HAP-1 (cell line): ENCODE measurements at regions not wholly inside any gene's neighbourhood (a gene's known extent, or its start where the extent isn't known, plus 50 kb on each side); places are given as distances from the start of the nearest gene placed in this dataset.

ENCODE experiments used
- DNase-seq, 2 experiments: peaks; one replicate each; pipeline ENCODE4 v3.0.0-alpha.2; 2016 to 2020; ENCODE audit warnings: low spot score in 2 of 2
- H3K27me3 ChIP-seq: fragments of 250-450 bp; sonication (Bioruptor Pico); 2 replicates; pipeline ENCODE4 v1.5.1; 2020; ENCODE audit warnings: low read depth, mild to moderate bottlenecking, moderate library complexity
- H3K36me3 ChIP-seq: fragments of 250-450 bp; sonication (Bioruptor Pico); replicated peaks from 2 replicates; pipeline ENCODE4 v1.5.1; 2020; ENCODE audit warnings: mild to moderate bottlenecking
- H3K4me1 ChIP-seq: fragments of 250-450 bp; sonication (Bioruptor Pico); 2 replicates; pipeline ENCODE4 v1.5.1; 2020; ENCODE audit warnings: mild to moderate bottlenecking
- H3K4me3 ChIP-seq: fragments of 250-450 bp; sonication (Bioruptor Pico); 2 replicates; pipeline ENCODE4 v1.5.1; 2020; ENCODE audit warnings: mild to moderate bottlenecking, moderate library complexity
- H3K9me3 ChIP-seq: fragments of 250-450 bp; sonication (Bioruptor Pico); 2 replicates; pipeline ENCODE4 v1.5.1; 2020; ENCODE audit warnings: mild to moderate bottlenecking, moderate library complexity
- in situ Hi-C: fragments of 300-500 bp; cut with MboI; formaldehyde crosslinking; loops from 3 replicates; pipeline ENCODE4 v1.14.3; 2020; ENCODE audit warnings: low sequenced_read_pairs, inconsistent platforms, mixed read lengths

DNA sequence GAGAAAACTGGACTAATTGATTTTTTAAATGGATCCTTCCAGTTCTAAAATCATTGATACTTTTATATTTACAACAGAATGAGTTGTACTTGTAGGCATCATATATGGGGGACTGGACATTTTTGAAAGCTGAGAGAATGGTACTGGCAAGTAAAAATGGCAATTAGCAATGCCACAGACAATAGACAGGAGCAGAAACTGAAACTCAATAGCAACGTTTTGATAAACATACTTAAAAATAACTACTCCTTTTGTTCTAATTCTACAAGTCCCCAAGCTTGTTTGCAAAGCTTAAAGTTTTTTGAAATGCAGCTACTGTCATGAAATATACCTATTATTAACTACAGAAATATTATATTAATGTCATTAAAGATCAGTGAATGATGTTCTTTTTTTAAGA, 52.8 kb upstream of the FBXL7 start:
- H3K9me3 ChIP-seq: no peaks in the 10 kb centered on the region
- DNase-seq: no peak
- no peaks in the 10 kb centered on the region for H3K4me1 ChIP-seq
- H3K27me3 ChIP-seq: peaks cover 3% of the 10 kb centered on the region; the same call in 1 of the 2 replicates
- in situ Hi-C loops: no loop called here
- H3K36me3 ChIP-seq: no peaks in the 10 kb centered on the region
- H3K4me3 ChIP-seq: no peak overlapping the region

DNA sequence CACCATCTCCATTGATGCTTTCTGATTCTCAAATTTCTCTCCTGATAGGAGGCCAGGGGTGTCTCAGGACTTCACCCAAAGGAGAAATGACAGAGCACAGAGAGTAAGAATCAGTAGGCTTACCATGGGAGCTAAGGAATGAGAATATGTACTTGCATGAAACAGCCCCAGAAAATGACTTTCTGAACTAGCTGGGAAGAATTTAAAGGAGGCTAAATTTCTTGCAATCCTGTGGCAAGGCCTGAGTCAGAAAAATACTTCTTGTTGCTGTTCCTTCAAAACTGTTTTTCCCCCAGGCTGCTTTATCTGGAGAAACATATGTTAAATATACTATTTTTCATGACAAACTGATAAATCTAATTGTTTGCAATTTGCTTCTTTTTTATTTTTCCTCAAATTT, 53.4 kb upstream of the FBXL7 start:
- no peaks in the 10 kb centered on the region for H3K9me3 ChIP-seq
- no peak overlapping the region for H3K4me3 ChIP-seq
- H3K4me1 ChIP-seq: no peaks in the 10 kb centered on the region
- no peak for DNase-seq
- peaks cover 3% of the 10 kb centered on the region; the same call in 1 of the 2 replicates for H3K27me3 ChIP-seq
- in situ Hi-C loops: no loop called here
- no peaks in the 10 kb centered on the region for H3K36me3 ChIP-seq

DNA sequence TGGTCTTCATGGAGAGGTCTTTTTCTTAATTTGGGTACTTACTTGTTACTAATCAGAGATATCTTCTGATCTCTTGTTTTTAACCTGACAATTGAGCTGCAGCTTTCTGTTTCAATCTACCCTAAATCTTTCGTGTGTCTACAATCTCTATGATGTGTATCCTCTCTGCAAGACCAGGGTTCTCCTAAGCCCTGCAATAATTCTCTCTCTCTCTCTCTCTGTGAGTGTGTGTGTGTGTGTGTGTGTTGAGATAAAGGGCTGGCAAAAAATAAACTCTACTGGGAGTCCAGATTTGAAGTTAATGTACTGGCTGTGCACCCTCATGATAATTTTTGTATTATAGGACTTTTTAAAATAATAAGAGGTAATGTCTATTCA, 57.8 kb upstream of the FBXL7 start:
- Histone ChIP-seq H3K4me1 (no peaks in the 10 kb centered on the region), H3K9me3 (no peaks in the 10 kb centered on the region), H3K27me3 (no peaks in the 10 kb centered on the region), H3K4me3 (no peak overlapping the region), H3K36me3 (no peaks in the 10 kb centered on the region)
- no peak for DNase-seq
- in situ Hi-C loops: no loop called here

DNA sequence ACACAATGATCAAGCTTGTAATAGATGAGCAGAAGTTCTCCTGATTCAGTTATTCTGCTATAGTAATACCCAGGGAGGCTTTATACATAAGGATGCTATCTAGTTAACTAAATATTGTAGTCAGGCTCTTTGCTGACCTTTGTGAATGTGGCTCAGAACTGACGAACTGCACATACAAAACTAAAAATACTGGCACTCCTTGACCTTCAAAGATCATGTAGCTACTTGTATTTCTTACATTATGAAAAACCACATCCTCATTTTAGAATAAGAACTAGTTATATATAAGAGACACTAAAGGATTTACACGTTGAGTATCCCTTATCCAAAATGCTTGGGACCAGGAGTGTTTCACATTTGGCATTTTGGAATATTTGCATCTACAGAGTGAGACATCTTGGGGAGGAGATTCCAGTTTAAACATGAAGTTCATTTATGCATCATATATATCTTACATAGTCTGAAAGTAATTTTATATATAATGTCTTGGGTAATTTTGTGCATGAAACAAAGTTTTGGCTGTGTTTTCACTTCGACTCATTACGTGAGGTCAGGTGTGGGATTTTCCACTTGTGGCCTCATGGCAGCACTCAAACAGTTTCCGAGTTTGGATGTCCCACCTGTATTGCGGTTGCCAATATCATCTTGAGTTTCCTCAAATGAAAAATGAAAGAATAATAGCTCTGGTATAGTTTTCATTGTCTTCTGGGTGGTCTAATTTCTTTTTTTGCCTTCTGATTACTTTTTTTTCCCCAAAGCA, 58.4 kb upstream of the FBXL7 start:
- Histone ChIP-seq H3K27me3 (no peaks in the 10 kb centered on the region), H3K4me3 (no peak overlapping the region), H3K4me1 (no peaks in the 10 kb centered on the region), H3K9me3 (no peaks in the 10 kb centered on the region), H3K36me3 (no peaks in the 10 kb centered on the region)
- DNase-seq: no peak
- in situ Hi-C loops: no loop called here

DNA sequence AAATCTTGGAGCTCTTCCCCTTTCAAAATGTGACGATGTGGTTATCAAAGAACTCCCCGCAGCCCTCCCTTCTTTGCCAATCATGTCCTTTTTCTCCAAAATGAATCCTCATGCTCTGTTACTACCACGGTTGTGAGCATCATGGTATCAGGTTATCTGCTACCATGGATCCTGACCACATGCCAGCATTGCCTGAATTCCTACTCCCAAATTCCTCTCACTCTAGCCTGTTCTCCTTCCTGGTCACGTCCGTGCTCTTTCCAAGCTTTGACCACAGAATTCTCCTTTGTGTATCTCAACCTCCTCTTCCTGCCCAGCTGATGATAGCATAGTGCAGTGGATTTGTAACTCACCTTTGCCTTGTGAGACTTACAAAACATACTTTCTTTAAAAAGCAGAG, 59.5 kb upstream of the FBXL7 start:
- Histone ChIP-seq H3K36me3 (no peaks in the 10 kb centered on the region), H3K9me3 (no peaks in the 10 kb centered on the region), H3K27me3 (no peaks in the 10 kb centered on the region), H3K4me1 (no peaks in the 10 kb centered on the region), H3K4me3 (no peak overlapping the region)
- in situ Hi-C loops: no loop called here
- no peak for DNase-seq

DNA sequence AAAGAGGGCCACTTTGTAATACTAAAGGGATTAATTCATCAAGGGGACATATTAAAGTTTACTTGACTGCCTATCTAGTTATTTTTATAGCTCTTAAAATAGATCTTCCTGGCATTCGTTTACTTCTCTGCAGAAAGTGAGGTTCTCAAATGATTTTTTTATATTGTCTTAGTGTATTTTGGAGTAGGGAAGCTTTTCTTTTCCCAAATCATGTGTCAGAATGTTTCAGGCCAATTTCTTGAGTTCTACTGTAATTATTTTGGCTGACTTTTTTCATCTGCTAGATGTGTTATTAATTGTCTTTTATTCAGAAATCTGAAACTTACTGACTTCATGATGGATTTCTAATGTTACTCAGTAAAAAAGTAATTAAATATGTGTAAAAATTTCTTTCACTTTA, 60.2 kb upstream of the FBXL7 start:
- no peaks in the 10 kb centered on the region for H3K27me3 ChIP-seq
- no peak for DNase-seq
- H3K9me3 ChIP-seq: no peaks in the 10 kb centered on the region
- H3K4me3 ChIP-seq: no peak overlapping the region
- H3K4me1 ChIP-seq: no peaks in the 10 kb centered on the region
- no peaks in the 10 kb centered on the region for H3K36me3 ChIP-seq
- in situ Hi-C loops: no loop called here

DNA sequence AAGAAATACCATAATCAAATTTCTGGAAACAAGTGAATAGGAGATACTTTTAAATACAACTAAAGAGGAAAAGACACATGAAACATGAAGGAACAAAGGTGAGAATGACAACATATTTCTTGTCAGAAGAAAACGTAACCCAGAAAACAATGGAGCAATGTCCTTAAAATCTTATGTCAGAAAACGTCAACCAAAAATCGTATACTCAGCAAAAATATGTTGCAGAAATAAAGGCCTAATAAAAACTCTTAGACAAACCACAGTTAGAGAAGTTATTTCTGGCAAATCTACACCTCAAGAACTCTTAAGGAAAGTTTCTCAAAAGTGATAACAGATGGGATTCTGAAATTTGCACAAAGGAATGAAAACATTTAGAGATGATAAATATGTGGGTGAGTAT, 66.3 kb upstream of the FBXL7 start:
- DNase-seq: no peak
- H3K36me3 ChIP-seq: no peaks in the 10 kb centered on the region
- in situ Hi-C loops: no loop called here
- H3K4me3 ChIP-seq: no peak overlapping the region
- no peaks in the 10 kb centered on the region for H3K27me3 ChIP-seq
- H3K9me3 ChIP-seq: no peaks in the 10 kb centered on the region
- no peaks in the 10 kb centered on the region for H3K4me1 ChIP-seq

DNA sequence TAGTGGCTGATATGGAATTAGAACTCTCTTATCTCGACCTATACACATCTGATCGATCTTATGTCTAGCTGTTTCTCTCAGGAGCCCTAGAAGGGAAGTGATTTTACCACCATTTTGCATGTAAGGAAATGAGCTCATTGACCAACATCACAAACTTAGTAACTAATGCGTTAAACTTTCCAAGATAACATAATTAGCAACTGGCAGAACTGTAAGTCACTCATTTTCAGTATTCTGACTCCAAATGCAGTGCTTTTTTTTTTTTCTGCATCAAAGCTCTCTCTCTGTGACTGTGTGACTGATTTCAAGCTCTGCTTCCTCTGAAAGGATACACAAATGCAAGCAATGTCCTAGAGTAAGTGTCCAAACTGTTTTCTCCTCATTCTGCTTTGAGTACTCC, 68.1 kb upstream of the FBXL7 start:
- Histone ChIP-seq H3K9me3 (no peaks in the 10 kb centered on the region), H3K4me3 (no peak overlapping the region), H3K36me3 (no peaks in the 10 kb centered on the region), H3K4me1 (no peaks in the 10 kb centered on the region), H3K27me3 (no peaks in the 10 kb centered on the region)
- no peak for DNase-seq
- in situ Hi-C loops: no loop called here

DNA sequence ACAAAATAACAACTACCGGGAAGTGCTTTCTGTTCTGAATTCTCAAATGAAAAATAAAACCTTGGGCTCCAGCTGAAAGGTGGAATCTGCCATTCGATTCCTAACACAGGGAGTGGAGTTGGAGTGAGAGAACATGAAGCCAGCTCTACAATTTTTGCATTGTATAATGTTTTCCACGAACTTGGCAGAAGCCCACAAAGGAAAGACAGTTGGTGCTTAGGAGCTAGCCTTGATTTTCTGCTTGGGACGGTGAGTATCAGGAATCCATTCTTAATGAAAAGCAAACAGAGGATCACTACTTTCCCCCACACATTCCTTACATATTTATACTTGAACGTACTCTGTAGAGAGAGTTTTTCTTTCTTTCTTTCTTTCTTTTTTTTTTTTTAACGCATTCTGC, 74.2 kb upstream of the FBXL7 start:
- DNase-seq: no peak
- Histone ChIP-seq H3K36me3 (no peaks in the 10 kb centered on the region; the same call in 1 of the 2 replicates), H3K4me3 (no peak overlapping the region), H3K27me3 (peaks cover 10% of the 10 kb centered on the region), H3K9me3 (no peaks in the 10 kb centered on the region), H3K4me1 (no peaks in the 10 kb centered on the region)
- in situ Hi-C loops: no loop called here

DNA sequence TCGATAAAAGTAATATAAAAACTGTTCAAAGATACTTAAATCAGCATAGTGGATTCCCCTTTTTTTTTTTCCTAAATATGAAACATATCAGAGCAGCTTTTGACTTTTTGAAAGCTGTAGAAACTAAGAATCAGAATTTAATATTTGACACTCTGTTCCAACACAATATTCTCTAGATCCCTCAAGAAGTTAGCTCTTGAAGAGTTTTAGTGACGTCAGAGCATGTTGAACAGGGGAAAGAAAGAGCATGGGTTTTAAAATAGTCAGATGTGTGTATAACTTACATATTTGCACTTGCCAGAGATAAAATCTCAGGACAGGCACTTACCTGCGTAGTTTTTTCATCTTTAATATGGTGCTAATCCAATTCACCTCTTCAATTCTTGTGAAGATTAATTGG, 75.2 kb upstream of the FBXL7 start:
- Histone ChIP-seq H3K27me3 (peaks cover 11% of the 10 kb centered on the region), H3K36me3 (no peaks in the 10 kb centered on the region; the same call in 1 of the 2 replicates), H3K4me1 (no peaks in the 10 kb centered on the region), H3K9me3 (no peaks in the 10 kb centered on the region), H3K4me3 (no peak overlapping the region)
- in situ Hi-C loops: no loop called here
- DNase-seq: no peak

DNA sequence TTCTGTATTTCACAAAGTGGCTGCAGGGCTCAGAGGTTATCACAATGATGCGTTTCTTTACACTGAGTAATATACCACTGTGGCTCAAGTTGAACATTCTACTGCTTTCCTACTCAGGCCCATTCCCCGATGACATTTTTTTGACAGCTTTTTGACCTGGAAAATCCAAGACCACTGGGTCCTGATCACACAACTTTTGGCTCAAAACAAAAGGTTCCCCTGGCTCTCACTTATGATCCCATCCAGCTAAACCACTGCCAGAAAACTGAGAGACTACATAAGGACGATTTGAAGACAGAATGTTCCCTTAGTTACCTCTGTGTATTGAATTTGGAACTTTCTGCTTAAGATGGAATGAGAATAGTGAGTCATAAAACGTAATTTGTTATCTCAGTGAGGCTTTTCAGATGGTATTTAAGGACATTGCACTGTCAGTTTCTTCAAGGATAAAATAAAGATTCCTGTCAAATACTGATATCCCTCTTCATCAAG, 78.0 kb upstream of the FBXL7 start:
- Histone ChIP-seq H3K27me3 (peaks cover 11% of the 10 kb centered on the region), H3K36me3 (no peaks in the 10 kb centered on the region; the same call in 1 of the 2 replicates), H3K9me3 (no peaks in the 10 kb centered on the region), H3K4me3 (no peak overlapping the region), H3K4me1 (no peaks in the 10 kb centered on the region)
- in situ Hi-C loops: no loop called here
- no peak for DNase-seq

DNA sequence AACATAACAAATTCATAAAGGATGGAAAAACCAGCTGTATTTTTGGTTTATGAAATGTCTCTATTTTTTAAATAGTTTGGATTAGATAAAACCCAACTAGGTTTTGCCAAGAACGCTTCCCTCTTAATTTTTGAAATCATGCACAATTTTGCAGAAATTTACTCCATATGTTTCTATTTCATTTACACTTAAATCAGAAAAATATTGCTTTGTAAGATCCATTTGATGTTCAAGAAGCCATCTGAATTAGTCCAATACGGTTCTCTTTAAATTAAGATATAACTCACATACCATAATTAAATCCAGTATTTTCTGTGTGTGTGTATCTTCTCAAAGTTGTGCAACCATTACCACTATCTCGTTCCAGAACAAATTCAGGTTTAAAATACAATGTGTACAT, 78.6 kb upstream of the FBXL7 start:
- in situ Hi-C loops: no loop called here
- Histone ChIP-seq H3K4me3 (no peak overlapping the region), H3K4me1 (no peaks in the 10 kb centered on the region), H3K36me3 (no peaks in the 10 kb centered on the region; the same call in 1 of the 2 replicates), H3K9me3 (no peaks in the 10 kb centered on the region), H3K27me3 (peaks cover 11% of the 10 kb centered on the region)
- DNase-seq: no peak

DNA sequence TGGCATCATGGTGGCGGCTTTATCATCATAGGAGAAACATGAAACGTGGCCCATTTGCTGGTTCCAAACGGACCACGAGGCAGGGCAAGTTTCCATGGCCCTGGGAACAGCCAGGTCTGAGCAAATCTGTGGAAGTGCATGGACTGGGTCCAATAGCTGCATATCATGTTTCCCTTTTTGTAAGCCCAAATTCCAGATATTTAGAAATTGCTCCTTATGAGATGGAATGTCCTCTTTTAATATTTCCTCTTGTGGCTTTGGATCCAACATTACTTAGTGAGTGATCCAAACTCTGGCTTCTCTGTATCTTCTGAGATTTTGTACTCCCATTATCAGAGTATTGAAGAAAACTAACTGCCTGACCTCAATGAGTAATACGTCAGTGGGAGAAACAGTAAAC, 79.8 kb upstream of the FBXL7 start:
- Histone ChIP-seq H3K4me3 (no peak overlapping the region), H3K9me3 (no peaks in the 10 kb centered on the region), H3K36me3 (no peaks in the 10 kb centered on the region; the same call in 1 of the 2 replicates), H3K27me3 (peaks cover 11% of the 10 kb centered on the region), H3K4me1 (no peaks in the 10 kb centered on the region)
- in situ Hi-C loops: no loop called here
- no peak for DNase-seq

DNA sequence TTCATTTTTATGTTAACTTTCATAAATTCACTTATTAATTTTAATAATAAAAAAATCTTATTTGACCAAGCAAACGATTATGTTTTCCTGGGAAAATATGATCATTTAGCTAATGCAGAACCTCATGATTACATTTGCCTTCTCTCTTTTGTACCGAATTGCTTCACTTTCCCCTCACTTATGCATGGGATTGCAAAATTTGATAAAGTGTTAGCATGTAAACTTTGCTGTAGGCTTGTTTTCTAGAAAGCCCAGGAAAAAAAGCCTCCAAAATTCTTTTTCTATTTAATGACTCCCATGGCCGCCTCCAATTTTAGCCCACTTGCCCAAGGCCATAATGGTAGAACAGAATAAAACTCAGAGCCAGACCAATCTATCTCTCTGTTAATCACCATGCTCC, 82.8 kb upstream of the FBXL7 start:
- no peak overlapping the region for H3K4me3 ChIP-seq
- H3K4me1 ChIP-seq: no peaks in the 10 kb centered on the region
- in situ Hi-C loops: no loop called here
- H3K9me3 ChIP-seq: no peaks in the 10 kb centered on the region
- DNase-seq: no peak
- peaks cover 11% of the 10 kb centered on the region for H3K27me3 ChIP-seq
- no peaks in the 10 kb centered on the region for H3K36me3 ChIP-seq

DNA sequence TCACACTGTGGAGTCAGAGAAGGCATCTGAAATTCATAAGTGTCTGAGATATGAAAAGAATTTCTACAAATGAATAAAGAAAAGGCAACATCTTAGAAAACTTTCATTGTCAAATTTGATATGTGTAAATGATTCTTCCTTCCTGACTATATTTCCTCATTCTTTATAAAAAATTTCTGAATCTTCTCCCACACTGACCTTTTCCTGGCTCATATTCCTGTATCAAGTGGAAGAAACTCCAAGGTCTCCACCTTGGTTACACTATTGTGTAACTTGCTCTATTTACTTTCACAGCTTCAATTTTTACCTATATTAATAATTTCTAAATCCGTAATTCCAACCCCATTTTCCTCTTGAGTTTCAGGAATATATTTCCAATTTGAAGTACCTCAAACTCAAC, 93.5 kb upstream of the FBXL7 start:
- Histone ChIP-seq H3K4me3 (no peak overlapping the region), H3K27me3 (no peaks in the 10 kb centered on the region), H3K36me3 (no peaks in the 10 kb centered on the region), H3K4me1 (no peaks in the 10 kb centered on the region), H3K9me3 (no peaks in the 10 kb centered on the region)
- no peak for DNase-seq
- in situ Hi-C loops: no loop called here
